Panc1 (cell line): ENCODE measurements at regions not wholly inside any gene's neighbourhood (a gene's known extent, or its start where the extent isn't known, plus 50 kb on each side); places are given as distances from the start of the nearest gene placed in this dataset.

Source experiments
- ATAC-seq: fragments of 200-7000 bp; cut with Tn5 transposase; 2 replicates; pipeline ENCODE4 v1.9.1; 2020; ENCODE audit warnings: mild to moderate bottlenecking, moderate library complexity
- BruUV-seq: library from RNA; stranded (reverse); fragments of 400-500 nt; replicated peaks from 2 replicates; lab custom pipeline; 2021; lab: Mats Ljungman, UMichigan
- CTCF ChIA-PET: fragments of 300-600 bp; sonication (Branson Sonifier 250); formaldehyde crosslinking; loops from one replicate; lab custom pipeline; 2022; ENCODE audit warnings: antibody characterized with exemption; lab: Charles Lee
- POLR2A ChIA-PET: fragments of 300-600 bp; sonication (Branson Sonifier 250); formaldehyde crosslinking; loops from one replicate; lab custom pipeline; 2022; ENCODE audit warnings: antibody characterized with exemption; lab: Charles Lee
- DNase-seq: peaks from one replicate; pipeline ENCODE4 v3.0.0-alpha.2; 2010; ENCODE audit warnings: low read depth, low spot score
- H3K27ac ChIP-seq: 2 replicates; pipeline ENCODE4 v1.5.1; 2011; ENCODE audit warnings: mild to moderate bottlenecking, low read length, inconsistent platforms
- H3K27me3 ChIP-seq: fragments of 200-500 bp; sonication (Bioruptor generic); 2 replicates; pipeline ENCODE4 v1.6.0; 2014; ENCODE audit warnings: low read length, inconsistent platforms; ENCODE audit not compliant: control insufficient read depth, insufficient read depth
- H3K36me3 ChIP-seq: fragments of 200-500 bp; sonication (Bioruptor generic); 2 replicates; pipeline ENCODE4 v1.5.1; 2014; ENCODE audit warnings: inconsistent platforms, mild to moderate bottlenecking, low read length, moderate library complexity; ENCODE audit not compliant: control insufficient read depth, insufficient read depth
- H3K4me1 ChIP-seq: 2 replicates; pipeline ENCODE4 v1.5.1; 2011; ENCODE audit warnings: inconsistent platforms, mild to moderate bottlenecking, low read length, moderate library complexity; ENCODE audit not compliant: control insufficient read depth, insufficient read depth
- H3K4me3 ChIP-seq, 2 experiments: 2 replicates each; pipeline ENCODE4 v1.5.1; 2011 to 2012; ENCODE audit warnings: low read depth in 2 of 2, low read length in 2 of 2, mild to moderate bottlenecking in 2 of 2, inconsistent platforms in 1 of 2, moderate library complexity in 1 of 2
- H3K9me3 ChIP-seq: fragments of 200-500 bp; sonication (Bioruptor generic); 2 replicates; pipeline ENCODE4 v1.5.1; 2014; ENCODE audit warnings: low read depth, mild to moderate bottlenecking, inconsistent platforms, low read length, moderate library complexity; ENCODE audit not compliant: control insufficient read depth, insufficient read depth
- POLR2AphosphoS5 ChIP-seq: IDR thresholded peaks from 2 replicates; pipeline ENCODE4 v1.6.1; 2012; ENCODE audit warnings: mild to moderate bottlenecking, low read depth, low read length, moderate library complexity
- SIN3A ChIP-seq: IDR thresholded peaks from 2 replicates; pipeline ENCODE4 v1.6.1; 2012; ENCODE audit warnings: low read depth, mild to moderate bottlenecking, low read length, moderate library complexity, borderline replicate concordance; ENCODE audit not compliant: insufficient read depth
- TCF7L2 ChIP-seq: IDR thresholded peaks from 2 replicates; pipeline ENCODE4 v1.6.1; 2011; ENCODE audit warnings: mild to moderate bottlenecking, low read depth, low read length, inconsistent platforms
- in situ Hi-C: cut with HindIII; loops from 2 replicates; pipeline ENCODE4 v1.10.0; 2016; ENCODE audit warnings: low sequenced_read_pairs, low pct_unique_long_range_greater_than_20kb
- intact Hi-C: fragments of 100-400 bp; cut with micrococcal nuclease; formaldehyde crosslinking; loops from one replicate; pipeline ENCODE4 v1.10.0; 2022; ENCODE audit not compliant: unreplicated experiment
- TF ChIP-seq, protein P1 (sequence below): fragments of 450-650 bp; IDR thresholded peaks from 2 replicates; pipeline ENCODE4 v1.5.1; 2017; ENCODE audit warnings: mild to moderate bottlenecking
- TF ChIP-seq, protein P2 (sequence below), 2 experiments: IDR thresholded peaks; 2 replicates each; pipeline ENCODE4 v1.6.1; 2011 to 2012; ENCODE audit warnings: low read depth in 2 of 2, control low read depth in 1 of 2, low read length in 1 of 2, mild to moderate bottlenecking in 1 of 2, moderate library complexity in 1 of 2; ENCODE audit not compliant: insufficient read depth in 1 of 2

- Histone ChIP-seq H3K27me3 (peaks cover 3% of the 10 kb centered on the region; the same call in 1 of the 2 replicates), H3K9me3 (no peaks in the 10 kb centered on the region), H3K4me3 (no peak overlapping the region), H3K27ac (no peak overlapping the region), H3K4me1 (no peaks in the 10 kb centered on the region), H3K36me3 (no peaks in the 10 kb centered on the region)
- BruUV-seq, result no TSS peak
- no peak for TF ChIP-seq POLR2AphosphoS5
- TF ChIP-seq, protein P1, sequence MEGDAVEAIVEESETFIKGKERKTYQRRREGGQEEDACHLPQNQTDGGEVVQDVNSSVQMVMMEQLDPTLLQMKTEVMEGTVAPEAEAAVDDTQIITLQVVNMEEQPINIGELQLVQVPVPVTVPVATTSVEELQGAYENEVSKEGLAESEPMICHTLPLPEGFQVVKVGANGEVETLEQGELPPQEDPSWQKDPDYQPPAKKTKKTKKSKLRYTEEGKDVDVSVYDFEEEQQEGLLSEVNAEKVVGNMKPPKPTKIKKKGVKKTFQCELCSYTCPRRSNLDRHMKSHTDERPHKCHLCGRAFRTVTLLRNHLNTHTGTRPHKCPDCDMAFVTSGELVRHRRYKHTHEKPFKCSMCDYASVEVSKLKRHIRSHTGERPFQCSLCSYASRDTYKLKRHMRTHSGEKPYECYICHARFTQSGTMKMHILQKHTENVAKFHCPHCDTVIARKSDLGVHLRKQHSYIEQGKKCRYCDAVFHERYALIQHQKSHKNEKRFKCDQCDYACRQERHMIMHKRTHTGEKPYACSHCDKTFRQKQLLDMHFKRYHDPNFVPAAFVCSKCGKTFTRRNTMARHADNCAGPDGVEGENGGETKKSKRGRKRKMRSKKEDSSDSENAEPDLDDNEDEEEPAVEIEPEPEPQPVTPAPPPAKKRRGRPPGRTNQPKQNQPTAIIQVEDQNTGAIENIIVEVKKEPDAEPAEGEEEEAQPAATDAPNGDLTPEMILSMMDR, result no peak
- no peak for TF ChIP-seq TCF7L2
- no peak for TF ChIP-seq SIN3A
- TF ChIP-seq, protein P2, sequence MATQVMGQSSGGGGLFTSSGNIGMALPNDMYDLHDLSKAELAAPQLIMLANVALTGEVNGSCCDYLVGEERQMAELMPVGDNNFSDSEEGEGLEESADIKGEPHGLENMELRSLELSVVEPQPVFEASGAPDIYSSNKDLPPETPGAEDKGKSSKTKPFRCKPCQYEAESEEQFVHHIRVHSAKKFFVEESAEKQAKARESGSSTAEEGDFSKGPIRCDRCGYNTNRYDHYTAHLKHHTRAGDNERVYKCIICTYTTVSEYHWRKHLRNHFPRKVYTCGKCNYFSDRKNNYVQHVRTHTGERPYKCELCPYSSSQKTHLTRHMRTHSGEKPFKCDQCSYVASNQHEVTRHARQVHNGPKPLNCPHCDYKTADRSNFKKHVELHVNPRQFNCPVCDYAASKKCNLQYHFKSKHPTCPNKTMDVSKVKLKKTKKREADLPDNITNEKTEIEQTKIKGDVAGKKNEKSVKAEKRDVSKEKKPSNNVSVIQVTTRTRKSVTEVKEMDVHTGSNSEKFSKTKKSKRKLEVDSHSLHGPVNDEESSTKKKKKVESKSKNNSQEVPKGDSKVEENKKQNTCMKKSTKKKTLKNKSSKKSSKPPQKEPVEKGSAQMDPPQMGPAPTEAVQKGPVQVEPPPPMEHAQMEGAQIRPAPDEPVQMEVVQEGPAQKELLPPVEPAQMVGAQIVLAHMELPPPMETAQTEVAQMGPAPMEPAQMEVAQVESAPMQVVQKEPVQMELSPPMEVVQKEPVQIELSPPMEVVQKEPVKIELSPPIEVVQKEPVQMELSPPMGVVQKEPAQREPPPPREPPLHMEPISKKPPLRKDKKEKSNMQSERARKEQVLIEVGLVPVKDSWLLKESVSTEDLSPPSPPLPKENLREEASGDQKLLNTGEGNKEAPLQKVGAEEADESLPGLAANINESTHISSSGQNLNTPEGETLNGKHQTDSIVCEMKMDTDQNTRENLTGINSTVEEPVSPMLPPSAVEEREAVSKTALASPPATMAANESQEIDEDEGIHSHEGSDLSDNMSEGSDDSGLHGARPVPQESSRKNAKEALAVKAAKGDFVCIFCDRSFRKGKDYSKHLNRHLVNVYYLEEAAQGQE (IDR thresholded peaks at IDR 0.05; ENCODE audit: insufficient read depth in 1 of 2, low read depth in 2 of 2, low read length in 1 of 2), result no peak
- intact Hi-C loops (no loop called here), in situ Hi-C loops (no loop called here)
- DNase-seq, result no peak
- no peak for ATAC-seq
- ChIA-PET CTCF (no interaction called here), POLR2A (no interaction called here)
Measured at GRCh38 chr10:2933071-2933470, 134.3 kb upstream of the PFKP start.

DNA sequence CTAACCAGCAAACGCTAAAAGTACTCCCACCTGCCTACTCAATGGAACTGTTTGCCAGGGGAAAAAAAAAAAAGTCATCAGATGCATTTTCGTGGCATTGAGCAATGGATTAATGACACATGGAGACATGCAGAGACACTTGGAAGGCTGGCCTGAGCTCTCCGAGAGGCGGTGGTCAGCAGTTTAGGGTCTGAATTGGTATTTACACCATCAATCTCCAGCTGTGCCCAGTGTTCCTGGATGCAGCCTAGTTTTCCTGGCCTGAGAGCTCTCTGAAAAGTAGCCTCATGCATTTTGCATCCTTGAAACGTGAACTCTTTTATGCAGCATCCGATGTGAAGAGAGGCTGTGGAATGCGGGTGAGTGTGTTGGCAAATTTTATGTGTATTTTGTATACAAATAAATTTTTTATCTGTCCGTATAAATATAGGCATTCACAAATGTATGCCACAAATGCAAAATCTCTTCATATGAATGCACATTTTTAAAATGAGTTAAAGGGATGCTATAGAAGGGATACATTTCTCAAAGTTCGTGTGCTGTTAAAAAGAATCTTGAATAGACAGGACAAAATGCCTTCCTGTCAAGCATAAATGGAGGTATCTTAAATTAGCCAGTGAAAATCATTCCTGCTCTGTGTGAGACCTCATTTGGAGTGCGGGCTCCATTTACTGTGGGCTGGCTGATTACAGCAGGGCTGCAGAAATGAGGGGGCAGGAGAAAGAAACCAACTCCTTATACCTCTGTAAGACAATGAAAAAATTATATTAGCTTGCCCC is 137.7 kb upstream of the PFKP start:
- no peaks in the 10 kb centered on the region for H3K36me3 ChIP-seq
- BruUV-seq, result no TSS peak
- no peak for TF ChIP-seq TCF7L2
- no peak for TF ChIP-seq POLR2AphosphoS5
- TF ChIP-seq, protein P2 (IDR thresholded peaks at IDR 0.05; ENCODE audit: insufficient read depth in 1 of 2, low read depth in 2 of 2, low read length in 1 of 2), result no peak
- TF ChIP-seq, protein P1, result no peak
- TF ChIP-seq SIN3A, result no peak
- H3K27me3 ChIP-seq, result no peaks in the 10 kb centered on the region; the same call in 1 of the 2 replicates
- in situ Hi-C loops, result no loop called here
- ATAC-seq, result no peak
- H3K27ac ChIP-seq, result no peak overlapping the region
- CTCF ChIA-PET, result no interaction called here
- no peaks in the 10 kb centered on the region for H3K9me3 ChIP-seq
- POLR2A ChIA-PET, result no interaction called here
- intact Hi-C loops, result loop anchor here (2.0 kb wide), 1 partner anchor 113 kb away; no protein-coding TSS in a partner anchor
- DNase-seq, result no peak
- no peak overlapping the region for H3K4me3 ChIP-seq
- H3K4me1 ChIP-seq, result no peaks in the 10 kb centered on the region
